PC-9 (cell line): ENCODE measurements at regions not wholly inside any gene's neighbourhood (a gene's known extent, or its start where the extent isn't known, plus 50 kb on each side); places are given as distances from the start of the nearest gene placed in this dataset.

Source experiments
- CTCF ChIP-seq: fragments of 200-600 bp; sonication (generic); conservative IDR thresholded peaks from 2 replicates; pipeline ENCODE4 v1.6.1; 2017; ENCODE audit warnings: mixed run types, antibody characterized with exemption, mild to moderate bottlenecking, moderate library complexity
- EZH2 ChIP-seq: fragments of 200-600 bp; sonication (generic); IDR thresholded peaks from 2 replicates; pipeline ENCODE4 v1.8.0; 2017; ENCODE audit warnings: antibody characterized with exemption, low read depth

GRCh38 chr2:47676261-47676926, 105.6 kb upstream of the KCNK12 start:
- TF ChIP-seq EZH2 (no peak), CTCF (no peak)
